ENCODE measurements at regions not wholly inside any gene's neighbourhood (a gene's known extent, or its start where the extent isn't known, plus 50 kb on each side); places are given as distances from the start of the nearest gene placed in this dataset.

DNA sequence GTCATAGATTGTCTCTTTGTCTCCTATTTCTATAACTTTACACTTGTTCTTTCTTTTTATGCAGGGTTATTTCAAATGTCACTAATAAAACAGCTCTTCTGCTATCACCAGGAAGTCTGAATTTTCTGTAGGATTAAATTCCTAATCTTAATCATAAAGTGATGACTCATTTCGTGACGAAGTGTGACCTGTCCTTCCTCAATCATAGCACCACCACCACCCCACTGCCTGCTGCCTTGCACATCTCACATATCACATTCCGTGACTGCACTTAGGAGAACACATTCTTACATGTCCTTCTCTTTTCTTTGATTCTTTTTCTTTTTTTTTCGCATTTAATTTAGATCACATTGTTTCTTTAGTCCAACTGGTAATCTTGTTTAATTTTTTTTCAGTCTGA lies 57.7 kb upstream of the UGT2B7 start:
- TF ChIP-seq, protein P1, sequence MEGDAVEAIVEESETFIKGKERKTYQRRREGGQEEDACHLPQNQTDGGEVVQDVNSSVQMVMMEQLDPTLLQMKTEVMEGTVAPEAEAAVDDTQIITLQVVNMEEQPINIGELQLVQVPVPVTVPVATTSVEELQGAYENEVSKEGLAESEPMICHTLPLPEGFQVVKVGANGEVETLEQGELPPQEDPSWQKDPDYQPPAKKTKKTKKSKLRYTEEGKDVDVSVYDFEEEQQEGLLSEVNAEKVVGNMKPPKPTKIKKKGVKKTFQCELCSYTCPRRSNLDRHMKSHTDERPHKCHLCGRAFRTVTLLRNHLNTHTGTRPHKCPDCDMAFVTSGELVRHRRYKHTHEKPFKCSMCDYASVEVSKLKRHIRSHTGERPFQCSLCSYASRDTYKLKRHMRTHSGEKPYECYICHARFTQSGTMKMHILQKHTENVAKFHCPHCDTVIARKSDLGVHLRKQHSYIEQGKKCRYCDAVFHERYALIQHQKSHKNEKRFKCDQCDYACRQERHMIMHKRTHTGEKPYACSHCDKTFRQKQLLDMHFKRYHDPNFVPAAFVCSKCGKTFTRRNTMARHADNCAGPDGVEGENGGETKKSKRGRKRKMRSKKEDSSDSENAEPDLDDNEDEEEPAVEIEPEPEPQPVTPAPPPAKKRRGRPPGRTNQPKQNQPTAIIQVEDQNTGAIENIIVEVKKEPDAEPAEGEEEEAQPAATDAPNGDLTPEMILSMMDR (IDR thresholded peaks at IDR 0.05), result no peak
- TF ChIP-seq POLR2A (IDR thresholded peaks at IDR 0.05), result no peak

Data from body of pancreas (tissue), 4 donors.